B cell (primary cell): ENCODE measurements at regions not wholly inside any gene's neighbourhood (a gene's known extent, or its start where the extent isn't known, plus 50 kb on each side); places are given as distances from the start of the nearest gene placed in this dataset.

ENCODE experiments used
- EZH2 ChIP-seq: IDR thresholded peaks from 2 replicates; pipeline ENCODE4 v1.6.1; 2012; ENCODE audit warnings: borderline replicate concordance, low read depth, mild to moderate bottlenecking, moderate library complexity, low read length; ENCODE audit not compliant: insufficient read depth, poor library complexity, severe bottlenecking
- TF ChIP-seq, protein P1 (sequence below): fragments of 200-600 bp; IDR thresholded peaks from one replicate; pipeline ENCODE4 v1.8.0; 2022; ENCODE audit warnings: antibody characterized with exemption, mild to moderate bottlenecking

DNA sequence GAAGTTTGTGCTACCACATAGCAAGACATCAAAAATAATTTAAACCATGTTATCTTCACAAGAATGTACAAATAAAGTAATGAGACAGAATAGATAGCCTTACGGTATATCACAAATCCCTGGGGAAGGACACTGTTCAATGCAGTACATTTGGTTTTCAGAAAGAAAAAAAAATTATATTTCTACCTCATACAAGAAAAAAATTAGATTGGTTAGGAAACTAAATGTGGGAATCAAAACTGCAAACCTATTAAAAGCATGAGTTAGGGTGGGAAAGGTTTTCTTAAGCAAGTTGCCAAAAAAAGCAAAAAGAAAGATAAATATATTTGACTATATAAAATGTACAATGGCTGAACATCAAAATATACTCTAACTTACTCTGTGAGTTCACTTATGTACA, 201.9 kb upstream of the NREP start:
- TF ChIP-seq, protein P1, sequence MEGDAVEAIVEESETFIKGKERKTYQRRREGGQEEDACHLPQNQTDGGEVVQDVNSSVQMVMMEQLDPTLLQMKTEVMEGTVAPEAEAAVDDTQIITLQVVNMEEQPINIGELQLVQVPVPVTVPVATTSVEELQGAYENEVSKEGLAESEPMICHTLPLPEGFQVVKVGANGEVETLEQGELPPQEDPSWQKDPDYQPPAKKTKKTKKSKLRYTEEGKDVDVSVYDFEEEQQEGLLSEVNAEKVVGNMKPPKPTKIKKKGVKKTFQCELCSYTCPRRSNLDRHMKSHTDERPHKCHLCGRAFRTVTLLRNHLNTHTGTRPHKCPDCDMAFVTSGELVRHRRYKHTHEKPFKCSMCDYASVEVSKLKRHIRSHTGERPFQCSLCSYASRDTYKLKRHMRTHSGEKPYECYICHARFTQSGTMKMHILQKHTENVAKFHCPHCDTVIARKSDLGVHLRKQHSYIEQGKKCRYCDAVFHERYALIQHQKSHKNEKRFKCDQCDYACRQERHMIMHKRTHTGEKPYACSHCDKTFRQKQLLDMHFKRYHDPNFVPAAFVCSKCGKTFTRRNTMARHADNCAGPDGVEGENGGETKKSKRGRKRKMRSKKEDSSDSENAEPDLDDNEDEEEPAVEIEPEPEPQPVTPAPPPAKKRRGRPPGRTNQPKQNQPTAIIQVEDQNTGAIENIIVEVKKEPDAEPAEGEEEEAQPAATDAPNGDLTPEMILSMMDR: no peak
- TF ChIP-seq EZH2: no peak
